ENCODE measurements at regions not wholly inside any gene's neighbourhood (a gene's known extent, or its start where the extent isn't known, plus 50 kb on each side); places are given as distances from the start of the nearest gene placed in this dataset.
"Not testable (repeated sequence)": the region's sequence is repeated elsewhere in the genome, so short reads cannot be mapped to it uniquely, and the experiment has no call there.

DNA sequence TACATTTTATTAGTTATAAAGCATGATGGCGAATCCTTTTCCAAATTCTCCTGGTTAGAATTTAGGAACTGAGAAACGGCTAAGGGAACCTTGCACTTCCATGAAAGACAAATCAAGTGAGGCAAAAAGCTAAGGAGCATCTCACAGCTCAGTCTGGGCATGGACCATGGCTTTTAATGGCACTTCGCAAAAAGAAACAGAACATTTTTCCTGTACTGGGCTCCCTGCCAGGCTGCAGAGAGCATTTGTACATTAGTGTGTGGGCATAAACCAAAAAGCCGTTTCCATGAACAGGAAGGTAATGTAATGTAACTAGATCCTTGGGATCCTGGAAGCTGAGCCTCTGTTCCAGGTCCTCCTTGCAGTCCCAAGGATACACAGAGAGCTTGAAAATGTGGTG lies 354.2 kb downstream of the MRPS30 start:
- H3K27ac ChIP-seq = no peak overlapping the region
- no peaks in the 10 kb centered on the region for H3K4me1 Mint-ChIP-seq
- H4K20me1 ChIP-seq (ENCODE audit: low read depth) = no peaks in the 10 kb centered on the region
- no peak overlapping the region for H3K4me2 ChIP-seq
- no peaks in the 10 kb centered on the region for H3K27me3 ChIP-seq
- H3K27ac Mint-ChIP-seq = no peak overlapping the region
- TF ChIP-seq, protein P1, sequence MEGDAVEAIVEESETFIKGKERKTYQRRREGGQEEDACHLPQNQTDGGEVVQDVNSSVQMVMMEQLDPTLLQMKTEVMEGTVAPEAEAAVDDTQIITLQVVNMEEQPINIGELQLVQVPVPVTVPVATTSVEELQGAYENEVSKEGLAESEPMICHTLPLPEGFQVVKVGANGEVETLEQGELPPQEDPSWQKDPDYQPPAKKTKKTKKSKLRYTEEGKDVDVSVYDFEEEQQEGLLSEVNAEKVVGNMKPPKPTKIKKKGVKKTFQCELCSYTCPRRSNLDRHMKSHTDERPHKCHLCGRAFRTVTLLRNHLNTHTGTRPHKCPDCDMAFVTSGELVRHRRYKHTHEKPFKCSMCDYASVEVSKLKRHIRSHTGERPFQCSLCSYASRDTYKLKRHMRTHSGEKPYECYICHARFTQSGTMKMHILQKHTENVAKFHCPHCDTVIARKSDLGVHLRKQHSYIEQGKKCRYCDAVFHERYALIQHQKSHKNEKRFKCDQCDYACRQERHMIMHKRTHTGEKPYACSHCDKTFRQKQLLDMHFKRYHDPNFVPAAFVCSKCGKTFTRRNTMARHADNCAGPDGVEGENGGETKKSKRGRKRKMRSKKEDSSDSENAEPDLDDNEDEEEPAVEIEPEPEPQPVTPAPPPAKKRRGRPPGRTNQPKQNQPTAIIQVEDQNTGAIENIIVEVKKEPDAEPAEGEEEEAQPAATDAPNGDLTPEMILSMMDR (IDR thresholded peaks at IDR 0.05) = no peak
- TF ChIP-seq EZH2 (IDR thresholded peaks at IDR 0.05) (no peak), EZH2phosphoT487 (IDR thresholded peaks at IDR 0.05) (no peak)
- H3K9ac ChIP-seq = no peak overlapping the region
- no peaks in the 10 kb centered on the region for H3F3A ChIP-seq (ENCODE audit: low read depth)
- H3K4me1 ChIP-seq = no peaks in the 10 kb centered on the region
- H3K79me2 ChIP-seq (ENCODE audit: low read depth) = no peaks in the 10 kb centered on the region
- DNase-seq (ENCODE audit: low spot score) = no peak
- no peaks in the 10 kb centered on the region for H3K36me3 ChIP-seq
- H3K4me3 Mint-ChIP-seq = no peak overlapping the region
- H3K9me3 ChIP-seq (ENCODE audit: low read depth) = no peaks in the 10 kb centered on the region
- H3K9me3 Mint-ChIP-seq = no peaks in the 10 kb centered on the region
- no peaks in the 10 kb centered on the region for H3K27me3 Mint-ChIP-seq (ENCODE audit: insufficient read depth, low read depth)
- no peak overlapping the region for H2AFZ ChIP-seq (replicated peaks)
- no peak overlapping the region for H3K4me3 ChIP-seq
- H3K36me3 Mint-ChIP-seq = no peaks in the 10 kb centered on the region

DNA sequence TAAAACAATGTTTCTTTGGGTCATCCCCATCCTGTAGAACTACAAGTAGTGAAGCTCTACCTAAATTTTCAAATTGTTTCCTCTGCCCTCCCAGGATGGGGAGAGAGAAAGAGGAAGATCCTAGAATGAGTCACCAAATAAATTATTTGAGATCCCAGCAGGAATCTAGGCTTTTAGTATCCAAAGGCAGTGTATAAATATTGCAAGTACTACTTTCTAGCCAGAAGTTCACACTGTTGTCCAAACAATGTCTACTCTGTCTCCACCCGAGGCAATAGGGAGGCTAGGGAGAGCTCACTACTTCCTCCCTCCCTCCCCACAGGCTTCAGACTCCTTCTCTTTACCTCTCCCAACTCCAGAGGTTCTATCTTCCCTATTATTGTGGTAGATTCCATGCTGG lies 362.8 kb downstream of the MRPS30 start:
- no peak for DNase-seq (ENCODE audit: low spot score)
- Histone ChIP-seq H2AFZ (replicated peaks) (peak overlapping the region; percentile 46), H3K79me2 (ENCODE audit: low read depth) (no peaks in the 10 kb centered on the region), H3K9ac (no peak overlapping the region), H3K9me3 (ENCODE audit: low read depth) (no peaks in the 10 kb centered on the region), H3K4me3 (no peak overlapping the region), H3K4me1 (no peaks in the 10 kb centered on the region), H4K20me1 (ENCODE audit: low read depth) (no peaks in the 10 kb centered on the region), H3K27ac (no peak overlapping the region), H3K27me3 (no peaks in the 10 kb centered on the region), H3K36me3 (no peaks in the 10 kb centered on the region), H3F3A (ENCODE audit: low read depth) (no peaks in the 10 kb centered on the region), H3K4me2 (no peak overlapping the region)
- TF ChIP-seq, protein P1 (IDR thresholded peaks at IDR 0.05) = no peak
- no peak for TF ChIP-seq EZH2phosphoT487 (IDR thresholded peaks at IDR 0.05)
- no peak for TF ChIP-seq EZH2 (IDR thresholded peaks at IDR 0.05)
- H3K9me3 Mint-ChIP-seq = no peaks in the 10 kb centered on the region
- no peaks in the 10 kb centered on the region for H3K4me1 Mint-ChIP-seq
- H3K36me3 Mint-ChIP-seq = no peaks in the 10 kb centered on the region
- no peaks in the 10 kb centered on the region for H3K27me3 Mint-ChIP-seq (ENCODE audit: insufficient read depth, low read depth)
- H3K27ac Mint-ChIP-seq = no peak overlapping the region
- no peak overlapping the region for H3K4me3 Mint-ChIP-seq

DNA sequence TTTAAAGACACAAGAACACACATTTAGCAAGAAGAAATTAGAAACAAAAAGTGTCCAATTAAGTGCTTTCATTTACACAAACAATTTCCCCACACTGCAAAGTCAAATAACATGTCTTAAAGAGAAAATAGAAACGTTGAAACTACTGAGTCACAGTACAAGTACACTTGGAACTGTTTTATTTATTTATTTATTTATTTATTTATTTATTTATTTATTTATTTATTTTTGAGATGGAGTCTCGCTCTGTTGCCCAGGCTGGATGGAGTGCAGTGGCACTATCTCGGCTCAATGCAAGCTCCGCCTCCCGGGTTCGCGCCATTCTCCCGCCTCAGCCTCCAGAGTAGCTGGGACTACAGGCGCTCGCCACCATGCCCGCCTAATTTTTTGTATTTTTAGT lies 363.9 kb downstream of the MRPS30 start:
- not testable (repeated sequence) for H3K36me3 Mint-ChIP-seq; H3K36me3 ChIP-seq; H3K4me3 Mint-ChIP-seq; H3K27me3 ChIP-seq; H3K79me2 ChIP-seq (ENCODE audit: low read depth); H3K27ac Mint-ChIP-seq; H2AFZ ChIP-seq (replicated peaks); DNase-seq (ENCODE audit: low spot score); H3K4me1 Mint-ChIP-seq; H3K4me1 ChIP-seq; H3K4me3 ChIP-seq; H3K9me3 Mint-ChIP-seq; H3K9me3 ChIP-seq (ENCODE audit: low read depth); H3K27me3 Mint-ChIP-seq (ENCODE audit: insufficient read depth, low read depth); H3K9ac ChIP-seq; H3K27ac ChIP-seq; H3F3A ChIP-seq (ENCODE audit: low read depth); H4K20me1 ChIP-seq (ENCODE audit: low read depth); H3K4me2 ChIP-seq

DNA sequence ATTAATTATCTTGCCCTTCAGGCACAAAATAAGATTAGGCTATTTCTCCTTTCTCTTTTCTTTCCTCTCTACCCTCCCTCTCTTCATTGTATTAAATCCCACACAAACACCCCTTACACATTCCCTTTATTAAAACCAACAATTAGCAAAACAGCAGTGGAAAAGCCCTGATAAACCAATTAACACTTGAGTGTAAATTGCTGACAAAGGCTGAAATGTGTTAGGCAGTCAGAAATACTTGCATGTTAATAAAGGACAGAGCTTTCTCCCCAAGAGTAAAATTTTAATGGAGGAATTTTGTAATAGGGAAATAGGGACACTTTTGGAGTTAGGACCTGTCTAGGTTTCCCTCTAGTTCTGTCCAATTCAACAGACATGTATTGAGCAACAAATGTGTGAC lies 370.9 kb downstream of the MRPS30 start:
- H3K36me3 ChIP-seq = no peaks in the 10 kb centered on the region
- no peaks in the 10 kb centered on the region for H3K4me1 Mint-ChIP-seq
- TF ChIP-seq, protein P1 (IDR thresholded peaks at IDR 0.05) = no peak
- no peak for TF ChIP-seq EZH2 (IDR thresholded peaks at IDR 0.05)
- no peak for TF ChIP-seq EZH2phosphoT487 (IDR thresholded peaks at IDR 0.05)

More for the DNA sequence above, 370.9 kb downstream of the MRPS30 start:
- H3K36me3 Mint-ChIP-seq = no peaks in the 10 kb centered on the region
- no peak overlapping the region for H3K27ac Mint-ChIP-seq
- no peak overlapping the region for H3K4me3 Mint-ChIP-seq
- H3K9me3 Mint-ChIP-seq = no peaks in the 10 kb centered on the region
- H3F3A ChIP-seq (ENCODE audit: low read depth) = no peaks in the 10 kb centered on the region
- peaks cover 7% of the 10 kb centered on the region for H3K4me1 ChIP-seq
- H3K27ac ChIP-seq = no peak overlapping the region
- H3K4me2 ChIP-seq = no peak overlapping the region
- no peaks in the 10 kb centered on the region for H3K79me2 ChIP-seq (ENCODE audit: low read depth)
- no peak overlapping the region for H3K9ac ChIP-seq
- no peaks in the 10 kb centered on the region for H3K9me3 ChIP-seq (ENCODE audit: low read depth)
- H3K27me3 Mint-ChIP-seq (ENCODE audit: insufficient read depth, low read depth) = peaks cover 2% of the 10 kb centered on the region
- no peaks in the 10 kb centered on the region for H3K27me3 ChIP-seq
- no peak overlapping the region for H3K4me3 ChIP-seq
- no peak overlapping the region for H2AFZ ChIP-seq (replicated peaks)
- DNase-seq (ENCODE audit: low spot score) = peak; percentile 4
- H4K20me1 ChIP-seq (ENCODE audit: low read depth) = no peaks in the 10 kb centered on the region

Measured in neural progenitor cell (in vitro differentiated cells).